ENCODE measurements at regions not wholly inside any gene's neighbourhood (a gene's known extent, or its start where the extent isn't known, plus 50 kb on each side); places are given as distances from the start of the nearest gene placed in this dataset.

- TF ChIP-seq POLR2A (IDR thresholded peaks at IDR 0.05; ENCODE audit: low read length): no peak
- TF ChIP-seq GATA1 (IDR thresholded peaks at IDR 0.05; ENCODE audit: low read depth, low read length): no peak
These were observed 311.9 kb upstream of the EPHA4 start for GRCh38 chr2:221883976-221884375.

All from erythroblast (primary cell).